ENCODE measurements at regions not wholly inside any gene's neighbourhood (a gene's known extent, or its start where the extent isn't known, plus 50 kb on each side); places are given as distances from the start of the nearest gene placed in this dataset.
"Not testable (repeated sequence)": the region's sequence is repeated elsewhere in the genome, so short reads cannot be mapped to it uniquely, and the experiment has no call there.

DNA sequence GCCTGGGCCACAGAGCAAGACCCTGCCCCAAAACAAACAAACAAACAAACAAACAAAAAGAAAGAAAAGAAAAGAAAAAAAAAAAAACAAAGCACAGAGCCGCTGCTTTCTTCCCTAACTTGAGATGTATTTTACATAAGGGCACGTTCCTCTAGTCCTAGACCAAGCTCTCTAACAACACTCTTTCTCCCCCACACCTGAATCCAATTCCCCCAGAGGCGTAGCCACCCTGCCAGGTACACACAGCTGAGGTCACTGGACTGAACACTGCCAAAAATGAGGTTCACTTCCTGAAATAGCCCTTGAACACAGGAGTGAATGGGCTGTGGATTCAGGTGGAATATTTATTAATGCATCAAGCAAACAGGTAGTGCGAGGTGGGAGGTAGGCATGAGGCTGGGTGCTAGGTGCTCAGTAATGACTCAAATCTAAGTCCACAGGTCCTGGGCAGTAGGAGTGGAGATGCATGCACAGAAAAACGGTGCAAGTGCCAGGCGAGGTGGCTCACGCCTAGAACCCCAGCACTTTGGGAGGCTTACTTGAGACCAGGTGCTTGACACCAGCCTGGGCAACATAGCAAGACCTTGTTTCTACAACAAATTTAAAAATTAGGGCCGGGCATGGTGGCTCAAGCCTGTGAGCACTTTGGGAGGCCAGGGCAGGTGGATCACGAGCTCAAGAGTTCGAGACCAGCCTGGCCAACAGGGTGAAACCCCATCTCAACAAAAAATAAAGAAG lies 136.6 kb upstream of the C1QTNF3 start:
- TF ChIP-seq, protein P1, sequence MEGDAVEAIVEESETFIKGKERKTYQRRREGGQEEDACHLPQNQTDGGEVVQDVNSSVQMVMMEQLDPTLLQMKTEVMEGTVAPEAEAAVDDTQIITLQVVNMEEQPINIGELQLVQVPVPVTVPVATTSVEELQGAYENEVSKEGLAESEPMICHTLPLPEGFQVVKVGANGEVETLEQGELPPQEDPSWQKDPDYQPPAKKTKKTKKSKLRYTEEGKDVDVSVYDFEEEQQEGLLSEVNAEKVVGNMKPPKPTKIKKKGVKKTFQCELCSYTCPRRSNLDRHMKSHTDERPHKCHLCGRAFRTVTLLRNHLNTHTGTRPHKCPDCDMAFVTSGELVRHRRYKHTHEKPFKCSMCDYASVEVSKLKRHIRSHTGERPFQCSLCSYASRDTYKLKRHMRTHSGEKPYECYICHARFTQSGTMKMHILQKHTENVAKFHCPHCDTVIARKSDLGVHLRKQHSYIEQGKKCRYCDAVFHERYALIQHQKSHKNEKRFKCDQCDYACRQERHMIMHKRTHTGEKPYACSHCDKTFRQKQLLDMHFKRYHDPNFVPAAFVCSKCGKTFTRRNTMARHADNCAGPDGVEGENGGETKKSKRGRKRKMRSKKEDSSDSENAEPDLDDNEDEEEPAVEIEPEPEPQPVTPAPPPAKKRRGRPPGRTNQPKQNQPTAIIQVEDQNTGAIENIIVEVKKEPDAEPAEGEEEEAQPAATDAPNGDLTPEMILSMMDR (IDR thresholded peaks at IDR 0.05; ENCODE audit: low read depth, low read length), result not testable (repeated sequence)
- TF ChIP-seq EZH2phosphoT487 (IDR thresholded peaks at IDR 0.05; ENCODE audit: low read depth), result not testable (repeated sequence)

All from OCI-LY3 (cell line).